Stomach (tissue), 8 donors: ENCODE measurements at regions not wholly inside any gene's neighbourhood (a gene's known extent, or its start where the extent isn't known, plus 50 kb on each side); places are given as distances from the start of the nearest gene placed in this dataset.

Source experiments
- DNase-seq, 2 donors: peaks; one replicate each; pipeline versions ENCODE4 v3.0.0 to v3.0.0-alpha.2; 2013 to 2019
- H3K27ac ChIP-seq, 5 donors: fragments of 200-600 bp in 4 of 5; sonication (generic) in 4 of 5; one replicate each; pipeline ENCODE4 v1.5.1; 2013 to 2019; ENCODE audit warnings: mild to moderate bottlenecking in 1 of 5, moderate library complexity in 1 of 5
- H3K27me3 ChIP-seq, 3 donors: fragments of 200-600 bp; sonication (generic); one replicate each; pipeline ENCODE4 v1.5.1; 2017 to 2019; ENCODE audit warnings: mixed run types in 1 of 3
- H3K36me3 ChIP-seq, 4 donors: fragments of 200-600 bp; sonication (generic); 1 replicate in 3 of 4; 2 replicates in 1 of 4; pipeline ENCODE4 v1.5.1; 2016 to 2019
- H3K4me1 ChIP-seq, 4 donors: fragments of 200-600 bp; sonication (generic); one replicate each; pipeline ENCODE4 v1.5.1; 2016 to 2019
- H3K4me3 ChIP-seq, 4 donors: fragments of 200-600 bp; sonication (generic) in 3 of 4; one replicate each; pipeline ENCODE4 v1.5.1; 2016 to 2019; ENCODE audit warnings: mild to moderate bottlenecking in 1 of 4
- H3K9me3 ChIP-seq, 4 donors: fragments of 200-600 bp; sonication (generic); one replicate each; pipeline ENCODE4 v1.5.1; 2016 to 2019
- CTCF ChIP-seq, 7 experiments: fragments of 450-650 bp in 4 of 7; fragments of 200-600 bp in 3 of 7; sonication (generic) in 3 of 7; IDR thresholded peaks; one replicate each; pipeline ENCODE4 v1.5.1; 2016 to 2019; ENCODE audit warnings: antibody characterized with exemption in 7 of 7, control low read depth in 2 of 7, mild to moderate bottlenecking in 1 of 7
- EP300 ChIP-seq: sonication (generic); formaldehyde crosslinking; IDR thresholded peaks from one replicate; pipeline ENCODE4 v1.6.1; 2017; ENCODE audit warnings: antibody characterized with exemption
- POLR2A ChIP-seq, 4 donors: fragments of 450-650 bp; IDR thresholded peaks; one replicate each; pipeline ENCODE4 v1.6.1; 2016; ENCODE audit warnings: antibody characterized with exemption in 4 of 4, control low read depth in 2 of 4, mild to moderate bottlenecking in 1 of 4, moderate library complexity in 1 of 4
- POLR2AphosphoS5 ChIP-seq, 3 donors: sonication (generic); formaldehyde crosslinking; IDR thresholded peaks; one replicate each; pipeline ENCODE4 v1.6.1; 2016; ENCODE audit warnings: antibody characterized with exemption in 3 of 3
- WGBS, 5 donors: extraction: QIAGEN DNeasy Blood & Tissue Kit in 3 of 5; methylation state at CpG; one replicate each; pipeline versions ENCODE4 v1.1.5 to v1.1.7; 2013 to 2018; 5-methylcytosine and 5-hydroxymethylcytosine counted together
- intact Hi-C: fragments of 100-400 bp; cut with DNase I; formaldehyde crosslinking; loops from one replicate; pipeline ENCODE4 v1.15.1; 2023; ENCODE audit warnings: low total_unique reads
- donor health status: healthy with polysubstance abuse.
- donor health status: Bipolar disorder and iron deficiency.
- donor health status: healthy.

- Histone ChIP-seq H3K9me3 (peaks cover 0 to 9% (median 2%) of the 10 kb centered on the region in 4 donors), H3K4me1 (no peaks in the 10 kb centered on the region), H3K27me3 (no peaks in the 10 kb centered on the region), H3K4me3 (no peak overlapping the region), H3K27ac (no peak overlapping the region), H3K36me3 (no peaks in the 10 kb centered on the region)
- no peak for TF ChIP-seq POLR2AphosphoS5 (IDR thresholded peaks at IDR 0.05)
- TF ChIP-seq EP300 = no peak
- TF ChIP-seq CTCF (IDR thresholded peaks at IDR 0.05) = no peak
- TF ChIP-seq POLR2A (IDR thresholded peaks at IDR 0.05) = no peak
- no peak for DNase-seq
- intact Hi-C loops = no loop called here
- 46 to 62% (median 55%) methylated on average over 10 of the region's 10 CpGs for WGBS, 5 donors
Measured at GRCh38 chr4:188864741-188865140, 725.5 kb downstream of the TRIML1 start.

DNA sequence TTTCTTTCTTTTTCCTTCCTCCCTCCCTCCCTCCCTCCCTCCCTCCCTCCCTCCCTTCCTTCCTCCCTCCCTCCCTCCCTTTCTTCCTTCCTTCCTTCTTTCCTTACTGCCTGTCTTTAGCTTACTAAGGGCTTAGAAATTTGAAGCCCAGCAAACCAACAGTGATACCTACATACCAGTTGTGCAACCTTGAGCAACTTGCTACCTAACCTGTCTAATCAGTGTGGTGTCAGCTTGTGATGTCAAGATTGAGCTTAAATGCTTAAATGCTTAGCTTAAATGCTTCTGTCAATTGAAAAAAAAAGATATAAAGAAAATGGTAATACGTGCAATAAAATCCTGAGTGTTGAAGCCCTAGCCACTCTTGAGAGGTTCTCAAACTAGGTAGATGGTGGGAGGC is 728.6 kb downstream of the TRIML1 start:
- H3K4me1 ChIP-seq = no peaks in the 10 kb centered on the region
- DNase-seq = no peak
- no peak for TF ChIP-seq CTCF (IDR thresholded peaks at IDR 0.05)
- no peak overlapping the region for H3K27ac ChIP-seq
- no peaks in the 10 kb centered on the region for H3K27me3 ChIP-seq
- 0 to 75% (median 0%) methylated on average over 1 of the region's 1 CpG for WGBS, 5 donors
- H3K9me3 ChIP-seq = no peaks in the 10 kb centered on the region
- H3K36me3 ChIP-seq = no peaks in the 10 kb centered on the region
- intact Hi-C loops = no loop called here
- no peak overlapping the region for H3K4me3 ChIP-seq

DNA sequence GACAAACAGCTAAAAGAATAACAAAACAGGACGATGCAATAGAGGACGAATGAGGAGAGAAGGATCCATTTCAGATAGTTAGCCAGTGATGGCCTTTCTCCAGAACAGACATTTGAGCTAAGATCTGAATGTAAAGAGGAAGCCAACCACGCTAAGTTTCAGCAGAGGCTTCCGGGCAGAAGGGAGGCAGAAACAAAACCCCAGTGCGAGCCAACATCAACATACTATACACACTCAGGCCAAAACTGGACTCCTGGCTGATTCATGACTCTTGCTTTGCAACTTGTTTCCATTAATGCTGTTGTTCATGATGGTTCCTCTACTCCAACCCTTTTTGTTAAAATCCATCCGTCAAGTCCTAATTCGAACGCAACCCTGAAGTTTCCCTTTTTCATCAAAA is 730.3 kb downstream of the TRIML1 start:
- peak in 1 of 2 donors; percentile 7 for DNase-seq
- H3K4me3 ChIP-seq = no peak overlapping the region
- no peak overlapping the region for H3K27ac ChIP-seq
- no peaks in the 10 kb centered on the region for H3K27me3 ChIP-seq
- 79 to 88% (median 84%) methylated on average over 8 of the region's 8 CpGs for WGBS, 5 donors
- no peaks in the 10 kb centered on the region for H3K9me3 ChIP-seq
- intact Hi-C loops = no loop called here
- no peak for TF ChIP-seq POLR2AphosphoS5 (IDR thresholded peaks at IDR 0.05)
- TF ChIP-seq POLR2A (IDR thresholded peaks at IDR 0.05) = no peak
- no peak for TF ChIP-seq CTCF (IDR thresholded peaks at IDR 0.05)
- TF ChIP-seq EP300 = no peak
- no peaks in the 10 kb centered on the region for H3K36me3 ChIP-seq
- no peaks in the 10 kb centered on the region for H3K4me1 ChIP-seq

DNA sequence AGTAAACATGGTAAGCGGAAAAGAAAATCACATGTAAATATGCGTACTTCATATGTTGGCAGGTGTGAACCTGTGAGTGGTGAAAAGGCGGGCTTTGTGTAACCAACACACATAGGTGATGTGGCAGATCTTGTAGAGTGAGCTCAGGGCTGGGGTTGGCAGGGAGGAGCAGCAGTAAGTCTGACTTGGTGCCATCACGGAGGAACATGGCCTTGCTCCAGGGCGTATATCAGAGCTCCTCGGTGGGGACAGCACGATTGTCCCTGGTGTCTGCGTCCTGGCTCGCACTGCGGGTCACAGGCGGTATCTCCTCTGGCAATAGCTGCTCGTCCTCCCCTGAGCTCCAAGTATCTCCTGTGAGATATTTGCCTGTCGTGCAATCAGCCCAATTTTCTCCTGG is 733.6 kb downstream of the TRIML1 start:
- H3K9me3 ChIP-seq = no peaks in the 10 kb centered on the region
- H3K4me1 ChIP-seq = no peaks in the 10 kb centered on the region
- no peaks in the 10 kb centered on the region for H3K27me3 ChIP-seq
- TF ChIP-seq POLR2AphosphoS5 (IDR thresholded peaks at IDR 0.05) = no peak
- TF ChIP-seq EP300 = no peak
- no peak for TF ChIP-seq CTCF (IDR thresholded peaks at IDR 0.05)
- TF ChIP-seq POLR2A (IDR thresholded peaks at IDR 0.05) = no peak
- no peak overlapping the region for H3K27ac ChIP-seq
- 78 to 92% (median 91%) methylated on average over 13 of the region's 13 CpGs for WGBS, 5 donors
- no peak for DNase-seq
- no peak overlapping the region for H3K4me3 ChIP-seq
- intact Hi-C loops = no loop called here
- no peaks in the 10 kb centered on the region for H3K36me3 ChIP-seq

- H3K36me3 ChIP-seq = no peaks in the 10 kb centered on the region
- no peaks in the 10 kb centered on the region for H3K4me1 ChIP-seq
- no peaks in the 10 kb centered on the region for H3K9me3 ChIP-seq
- intact Hi-C loops = no loop called here
- H3K27ac ChIP-seq = no peak overlapping the region
- 70 to 89% (median 80%) methylated on average over 3 of the region's 3 CpGs for WGBS, 5 donors
- DNase-seq = no peak
- H3K27me3 ChIP-seq = no peaks in the 10 kb centered on the region
- no peak overlapping the region for H3K4me3 ChIP-seq
- no peak for TF ChIP-seq POLR2A (IDR thresholded peaks at IDR 0.05)
- TF ChIP-seq POLR2AphosphoS5 (IDR thresholded peaks at IDR 0.05) = no peak
- no peak for TF ChIP-seq CTCF (IDR thresholded peaks at IDR 0.05)
Measured at GRCh38 chr4:188876881-188877280, 737.6 kb downstream of the TRIML1 start.
